ES-I3 (cell line): ENCODE measurements at regions not wholly inside any gene's neighbourhood (a gene's known extent, or its start where the extent isn't known, plus 50 kb on each side); places are given as distances from the start of the nearest gene placed in this dataset.

Source experiments
- H3K36me3 ChIP-seq: 2 replicates; pipeline ENCODE4 v1.6.1; 2013; ENCODE audit warnings: mild to moderate bottlenecking, low read length, control low read depth, moderate library complexity; ENCODE audit not compliant: insufficient read depth
- H3K4me1 ChIP-seq: 2 replicates; pipeline ENCODE4 v1.6.1; 2013; ENCODE audit warnings: mild to moderate bottlenecking, control low read depth, low read length; ENCODE audit not compliant: insufficient read depth
- H3K9ac ChIP-seq: 2 replicates; pipeline ENCODE4 v1.6.1; 2013; ENCODE audit warnings: low read depth, mild to moderate bottlenecking, low read length, moderate library complexity
- H3K9me3 ChIP-seq: 2 replicates; pipeline ENCODE4 v1.6.1; 2013; ENCODE audit warnings: mild to moderate bottlenecking, low read length, moderate library complexity; ENCODE audit not compliant: control insufficient read depth, insufficient read depth

DNA sequence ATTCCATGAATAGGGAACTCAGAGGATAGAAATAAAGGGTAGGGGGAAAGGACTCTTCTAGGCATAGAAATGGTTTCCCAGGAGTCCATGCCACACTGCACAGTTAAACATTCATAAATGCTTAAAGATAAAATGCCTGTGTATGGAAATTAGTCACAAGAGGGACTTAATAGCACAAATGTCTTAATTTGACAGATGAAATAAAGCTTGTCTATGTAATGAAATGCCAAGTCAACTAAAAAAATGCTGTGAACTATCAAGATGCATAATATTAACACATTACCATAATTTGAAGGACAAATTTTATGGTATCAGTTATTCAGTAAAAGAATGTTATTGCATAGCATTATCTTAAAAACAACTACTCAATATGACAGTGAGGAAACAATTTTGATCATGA lies 553.2 kb upstream of the NETO1 start:
- Histone ChIP-seq H3K36me3 (no peaks in the 10 kb centered on the region), H3K9ac (no peak overlapping the region), H3K4me1 (no peaks in the 10 kb centered on the region), H3K9me3 (no peaks in the 10 kb centered on the region)

DNA sequence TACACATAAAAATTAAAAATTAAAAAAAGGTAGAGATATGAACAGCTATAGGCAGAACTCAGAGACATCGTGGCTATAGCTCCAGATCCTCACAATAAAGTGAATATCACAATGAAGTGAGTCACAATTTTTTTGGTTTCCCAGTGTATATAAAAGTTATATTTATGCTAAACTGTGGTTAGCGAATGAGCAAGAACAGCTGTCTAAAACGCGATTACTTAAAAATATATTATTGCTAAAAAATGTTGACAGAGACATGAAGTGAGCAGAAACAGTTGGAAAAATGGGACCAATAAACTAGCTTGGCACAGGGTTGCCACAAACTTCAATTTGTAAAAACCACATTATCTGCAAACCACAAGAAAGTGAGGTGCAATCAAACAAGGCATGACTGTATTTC lies 551.7 kb upstream of the NETO1 start:
- H3K9ac ChIP-seq: no peak overlapping the region
- no peaks in the 10 kb centered on the region for H3K9me3 ChIP-seq
- H3K36me3 ChIP-seq: no peaks in the 10 kb centered on the region
- no peaks in the 10 kb centered on the region for H3K4me1 ChIP-seq

DNA sequence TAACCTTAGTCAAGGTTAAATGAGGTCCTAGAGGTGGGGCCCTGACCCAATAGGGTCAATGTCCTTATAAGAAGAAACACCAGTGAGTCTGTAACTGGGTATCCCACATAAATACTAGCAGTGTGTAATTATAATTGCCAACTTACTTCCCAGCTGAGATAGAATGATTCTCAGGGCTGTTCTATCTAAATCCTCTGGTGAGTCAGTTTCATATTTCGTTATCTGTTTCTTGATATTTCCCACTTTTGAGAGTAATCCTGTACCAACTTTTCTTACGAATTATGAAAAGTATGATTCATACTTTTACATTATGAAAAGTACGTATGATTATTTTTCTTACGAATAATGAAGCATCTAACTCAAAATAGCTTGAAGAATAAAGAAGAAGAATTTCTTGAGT lies 546.8 kb upstream of the NETO1 start:
- H3K4me1 ChIP-seq: no peaks in the 10 kb centered on the region
- no peak overlapping the region for H3K9ac ChIP-seq
- H3K9me3 ChIP-seq: no peaks in the 10 kb centered on the region
- H3K36me3 ChIP-seq: no peaks in the 10 kb centered on the region

DNA sequence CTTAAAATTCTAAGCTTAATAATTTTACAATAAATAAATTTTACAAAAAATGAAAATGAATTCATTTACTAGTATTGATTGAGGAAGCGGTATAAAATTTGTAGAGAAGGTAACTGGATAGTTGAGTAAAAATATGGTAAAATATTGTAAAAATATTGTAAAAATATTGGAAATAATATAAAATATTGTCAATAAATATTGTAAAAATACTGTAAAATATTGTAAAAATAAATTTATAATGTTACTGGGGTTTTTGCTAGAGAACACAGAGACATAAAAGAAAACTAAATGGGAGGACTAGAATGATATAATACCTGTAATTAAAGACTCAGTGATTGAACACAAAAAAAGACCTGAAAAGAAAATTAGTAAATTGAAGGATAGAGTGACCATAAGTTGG lies 546.3 kb upstream of the NETO1 start:
- Histone ChIP-seq H3K9ac (no peak overlapping the region), H3K36me3 (no peaks in the 10 kb centered on the region), H3K9me3 (no peaks in the 10 kb centered on the region), H3K4me1 (peaks cover 2% of the 10 kb centered on the region; the same call in 1 of the 2 replicates)

DNA sequence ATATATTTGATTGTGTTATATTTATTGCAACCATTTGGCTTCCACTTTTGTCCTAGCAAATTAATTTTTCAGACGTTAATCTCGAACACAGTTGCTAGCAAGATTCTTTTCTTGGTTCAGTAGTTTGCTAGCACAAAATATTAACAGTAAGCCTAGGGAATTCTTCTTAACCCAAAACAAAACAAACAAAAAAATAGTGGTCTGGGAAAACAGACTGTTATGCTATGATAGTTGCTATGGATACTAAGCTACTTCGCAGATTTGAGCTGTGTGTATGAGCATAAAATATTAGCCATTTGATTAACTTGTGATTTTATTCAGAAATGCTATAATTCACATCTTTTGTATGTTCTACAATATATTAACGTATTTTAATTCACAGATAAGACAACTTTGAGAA lies 541.5 kb upstream of the NETO1 start:
- Histone ChIP-seq H3K4me1 (peaks cover 26% of the 10 kb centered on the region), H3K9me3 (no peaks in the 10 kb centered on the region), H3K9ac (no peak overlapping the region), H3K36me3 (no peaks in the 10 kb centered on the region; the same call in 1 of the 2 replicates)

DNA sequence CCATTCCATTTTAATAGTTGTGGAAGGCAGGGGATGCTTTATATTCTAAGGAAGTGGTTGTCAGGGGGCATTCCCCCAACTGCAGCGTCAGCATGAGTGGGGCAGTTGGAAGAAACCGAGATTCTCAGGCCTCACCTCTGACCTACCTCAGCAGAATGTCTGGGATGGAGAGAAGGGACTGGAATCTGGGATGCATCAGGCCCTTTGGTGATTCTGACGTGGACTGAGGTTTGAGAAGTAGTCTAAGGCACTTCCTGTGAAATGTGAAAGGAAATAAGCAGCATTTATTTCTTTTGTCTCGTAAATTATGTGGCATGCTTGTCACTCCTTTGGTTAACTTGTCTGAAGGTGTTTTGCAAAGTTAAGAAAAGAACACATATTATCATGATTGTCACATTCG lies 540.7 kb upstream of the NETO1 start:
- H3K4me1 ChIP-seq: peaks cover 26% of the 10 kb centered on the region
- H3K36me3 ChIP-seq: no peaks in the 10 kb centered on the region; the same call in 1 of the 2 replicates
- H3K9me3 ChIP-seq: no peaks in the 10 kb centered on the region
- H3K9ac ChIP-seq: no peak overlapping the region

DNA sequence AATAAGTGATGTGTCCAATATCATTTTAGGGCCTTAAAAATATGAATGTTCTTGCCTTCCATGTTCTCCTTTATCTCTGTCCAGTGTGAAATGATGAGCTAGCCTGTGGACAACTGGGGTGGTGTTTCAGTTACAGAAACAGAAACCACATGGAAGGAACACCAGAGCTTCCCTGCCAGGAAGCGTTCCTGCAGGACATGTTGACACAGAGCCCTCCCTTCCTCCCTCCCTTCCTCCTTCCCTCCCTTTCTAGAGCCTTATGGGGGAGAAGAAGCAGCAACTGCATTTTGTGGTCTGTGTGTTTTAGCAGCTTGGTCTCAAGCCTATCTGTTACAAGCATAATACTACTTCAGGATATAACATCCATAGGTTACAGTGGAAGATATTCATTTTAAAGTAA lies 539.7 kb upstream of the NETO1 start:
- Histone ChIP-seq H3K4me1 (peaks cover 26% of the 10 kb centered on the region), H3K9ac (no peak overlapping the region), H3K36me3 (no peaks in the 10 kb centered on the region; the same call in 1 of the 2 replicates), H3K9me3 (no peaks in the 10 kb centered on the region)

DNA sequence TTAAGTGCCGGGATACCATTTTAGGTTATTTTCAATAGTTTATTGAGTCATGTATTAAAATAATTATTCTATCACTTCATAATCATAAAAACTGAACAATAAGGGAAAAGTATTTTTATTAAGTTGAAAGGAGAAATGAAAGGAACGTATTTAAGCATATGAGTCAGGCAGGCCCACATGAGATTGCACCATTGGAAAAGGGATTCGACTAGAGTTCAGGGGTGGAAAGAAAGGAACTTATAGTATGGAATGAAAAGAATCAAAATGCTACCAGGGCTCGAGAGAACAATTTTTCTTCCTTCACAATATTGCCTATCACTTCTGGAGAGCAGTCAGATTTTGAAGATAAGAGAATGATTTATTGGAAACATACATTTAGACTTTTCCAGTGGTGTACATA lies 516.5 kb upstream of the NETO1 start:
- no peak overlapping the region for H3K9ac ChIP-seq
- no peaks in the 10 kb centered on the region for H3K36me3 ChIP-seq
- no peaks in the 10 kb centered on the region for H3K4me1 ChIP-seq
- H3K9me3 ChIP-seq: no peaks in the 10 kb centered on the region; the same call in 1 of the 2 replicates

DNA sequence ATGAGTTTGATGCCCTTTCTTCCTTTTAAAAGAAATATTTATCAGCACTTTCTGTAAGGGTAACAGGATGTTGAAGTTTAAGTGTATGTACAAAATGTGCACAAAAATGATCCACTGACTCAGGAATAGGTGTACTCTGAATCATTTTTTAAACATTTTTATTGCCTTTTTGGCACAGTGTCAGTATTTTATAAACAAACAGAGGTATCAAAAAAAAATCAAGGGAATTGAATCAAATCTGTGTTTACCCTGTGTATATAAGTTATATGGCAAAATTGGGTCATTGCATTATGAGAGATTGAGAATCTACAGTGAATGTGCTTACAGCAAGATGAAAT lies 513.9 kb upstream of the NETO1 start:
- H3K9ac ChIP-seq: no peak overlapping the region
- H3K4me1 ChIP-seq: no peaks in the 10 kb centered on the region
- H3K36me3 ChIP-seq: no peaks in the 10 kb centered on the region
- H3K9me3 ChIP-seq: no peaks in the 10 kb centered on the region; the same call in 1 of the 2 replicates

DNA sequence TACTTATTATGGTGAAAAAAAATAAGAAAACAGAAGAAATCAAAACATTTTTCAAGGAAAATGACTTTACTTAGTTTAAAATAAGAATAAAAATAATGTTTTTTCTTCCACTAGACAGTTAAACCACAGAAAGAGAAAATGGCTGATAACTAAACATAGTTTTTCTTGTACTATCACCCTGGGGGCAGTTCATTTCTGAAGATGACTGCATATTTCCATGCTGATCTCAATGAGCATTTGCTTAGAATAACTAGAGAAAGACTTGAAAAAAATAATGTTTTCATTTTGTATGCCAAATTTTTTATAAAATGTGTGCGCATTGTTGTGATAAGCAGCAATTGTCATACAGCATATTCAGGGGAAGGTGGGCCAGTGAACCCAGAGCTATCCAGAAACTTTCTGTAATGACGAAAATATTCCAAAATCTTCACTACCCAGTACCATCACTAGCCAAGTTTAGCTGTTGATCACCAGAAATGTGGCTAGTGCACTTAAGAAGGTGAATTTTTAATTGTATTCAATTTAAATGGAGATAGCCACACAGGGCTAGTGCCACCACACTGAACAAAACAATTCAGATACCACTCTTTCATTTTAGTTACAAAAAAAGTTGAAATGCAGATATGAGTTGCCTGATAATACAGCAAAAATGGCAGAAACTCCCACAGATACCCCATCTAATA lies 513.4 kb upstream of the NETO1 start:
- H3K36me3 ChIP-seq: no peaks in the 10 kb centered on the region

DNA sequence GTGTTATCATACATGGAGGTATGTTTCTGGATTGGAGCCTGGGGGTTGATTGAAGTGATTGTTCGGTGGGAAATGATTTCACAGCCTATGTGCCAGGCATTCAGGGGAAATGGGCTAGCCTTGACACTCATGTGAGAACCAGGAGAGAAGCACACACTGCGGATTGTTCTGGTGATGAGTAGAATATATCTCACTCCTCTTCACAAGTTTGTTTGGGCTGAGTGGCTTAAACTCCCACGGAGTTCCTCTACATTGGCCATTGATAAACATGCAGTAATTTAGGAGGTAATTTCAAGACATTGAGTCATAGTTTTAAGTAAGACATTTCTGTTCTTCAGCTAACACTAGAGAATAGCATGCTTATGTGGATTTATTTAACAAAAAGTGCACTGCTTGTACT lies 498.9 kb upstream of the NETO1 start:
- Histone ChIP-seq H3K9ac (no peak overlapping the region), H3K4me1 (no peaks in the 10 kb centered on the region), H3K36me3 (peaks cover 20% of the 10 kb centered on the region), H3K9me3 (no peaks in the 10 kb centered on the region; the same call in 1 of the 2 replicates)

More for the DNA sequence above, 513.4 kb upstream of the NETO1 start:
- Histone ChIP-seq H3K4me1 (no peaks in the 10 kb centered on the region), H3K9ac (no peak overlapping the region), H3K9me3 (no peaks in the 10 kb centered on the region; the same call in 1 of the 2 replicates)

DNA sequence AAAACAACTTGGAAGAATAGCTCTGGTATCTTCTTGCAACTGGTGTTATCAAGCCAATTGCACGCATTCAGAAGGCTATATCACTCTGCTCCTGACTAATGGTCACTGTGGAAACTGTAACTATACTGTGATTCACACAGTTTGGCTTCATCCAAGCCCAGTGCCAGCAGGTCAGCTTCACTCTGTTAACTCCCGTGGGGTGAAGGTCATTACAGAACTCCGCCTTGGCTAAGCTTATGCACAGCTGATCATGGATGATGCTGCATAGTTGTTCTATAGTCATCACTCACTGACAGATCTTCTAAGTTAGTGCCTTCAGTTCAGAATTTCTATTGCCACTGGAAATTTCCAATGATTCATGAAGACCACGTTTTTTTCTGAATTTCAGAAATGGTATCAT lies 497.2 kb upstream of the NETO1 start:
- Histone ChIP-seq H3K36me3 (peaks cover 20% of the 10 kb centered on the region), H3K9ac (no peak overlapping the region), H3K4me1 (no peaks in the 10 kb centered on the region), H3K9me3 (no peaks in the 10 kb centered on the region; the same call in 1 of the 2 replicates)

DNA sequence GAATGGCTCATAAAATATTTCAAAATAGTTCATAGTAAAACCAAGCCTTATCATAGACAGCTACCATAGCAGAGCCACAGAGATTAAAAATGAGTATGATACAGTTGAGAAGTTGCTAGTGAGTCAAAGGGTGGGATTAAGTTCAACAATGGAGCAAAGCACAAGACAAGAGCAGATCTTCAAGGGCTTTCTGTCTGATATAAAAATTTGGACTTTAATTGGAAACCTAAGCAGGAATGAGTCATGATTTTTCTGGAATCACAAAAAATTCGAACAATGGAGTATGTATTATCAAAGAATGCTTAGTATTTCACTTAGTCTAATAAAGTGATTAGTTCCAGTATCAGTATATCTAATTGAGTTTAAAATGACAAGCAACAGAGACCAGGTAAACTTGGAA lies 487.3 kb upstream of the NETO1 start:
- no peak overlapping the region for H3K9ac ChIP-seq
- peaks cover 7% of the 10 kb centered on the region for H3K36me3 ChIP-seq
- no peaks in the 10 kb centered on the region; the same call in 1 of the 2 replicates for H3K4me1 ChIP-seq
- H3K9me3 ChIP-seq: no peaks in the 10 kb centered on the region

DNA sequence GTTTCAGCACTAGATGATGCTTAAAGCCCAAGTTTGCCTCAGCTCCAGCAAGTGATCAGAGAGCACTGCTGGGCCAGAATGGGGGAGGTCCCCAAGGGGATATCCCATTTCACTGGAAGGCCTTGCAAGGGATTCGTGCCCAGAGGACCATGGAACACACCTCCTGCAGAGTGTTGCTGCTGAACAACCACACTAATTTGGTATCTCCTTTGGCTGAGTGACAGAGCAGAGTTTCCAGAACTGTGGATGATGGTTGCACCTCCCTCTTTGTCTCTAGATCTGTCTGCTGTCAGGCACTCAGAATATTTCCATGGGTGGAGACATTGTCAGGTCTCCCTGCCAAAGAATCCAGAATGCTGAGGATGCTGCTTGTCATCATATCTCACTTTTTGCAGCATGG lies 484.8 kb upstream of the NETO1 start:
- no peak overlapping the region for H3K9ac ChIP-seq
- H3K9me3 ChIP-seq: no peaks in the 10 kb centered on the region
- H3K4me1 ChIP-seq: no peaks in the 10 kb centered on the region; the same call in 1 of the 2 replicates
- peaks cover 5% of the 10 kb centered on the region for H3K36me3 ChIP-seq

DNA sequence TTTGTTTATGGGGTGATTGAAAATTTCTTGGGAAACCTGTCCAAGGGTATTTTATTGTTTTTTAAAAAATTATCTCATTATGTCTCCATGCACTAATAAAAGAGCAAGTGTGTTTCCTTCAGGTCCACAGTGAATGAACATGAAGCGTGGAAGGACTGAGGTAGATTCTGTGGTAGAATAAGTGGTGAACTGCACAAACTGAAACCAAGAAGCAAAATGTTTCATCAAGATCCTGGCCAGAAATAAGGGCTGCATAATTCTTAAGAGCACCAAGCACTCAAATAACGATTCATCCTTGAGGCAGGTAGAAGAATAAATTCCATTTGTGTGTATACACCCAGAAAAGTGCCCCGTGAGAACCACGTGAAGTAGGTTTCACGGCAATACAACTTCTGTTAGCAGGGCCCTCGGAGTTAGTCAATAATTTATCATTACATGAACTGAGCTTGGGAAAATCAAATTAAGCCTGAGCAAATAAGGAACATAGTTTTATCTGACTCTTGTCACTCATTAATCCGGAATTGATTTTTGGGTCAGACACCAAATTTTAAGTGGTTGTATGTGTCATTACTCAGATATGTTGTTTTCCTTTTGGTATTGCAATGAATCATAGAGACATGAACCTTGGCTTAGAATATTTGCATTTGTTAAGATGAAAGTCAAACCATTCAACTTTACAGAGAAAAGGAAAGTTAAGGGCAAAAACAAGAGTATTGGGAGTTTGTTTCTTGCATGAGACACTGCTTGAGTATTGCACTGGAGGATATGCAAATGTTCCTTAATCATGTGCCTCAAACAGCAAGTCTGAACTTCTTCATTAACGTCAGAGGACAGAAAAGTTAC lies 472.6 kb upstream of the NETO1 start:
- Histone ChIP-seq H3K4me1 (peaks cover 12% of the 10 kb centered on the region), H3K9ac (no peak overlapping the region), H3K9me3 (no peaks in the 10 kb centered on the region), H3K36me3 (peaks cover 15% of the 10 kb centered on the region; the same call in 1 of the 2 replicates)
